ENCODE measurements at regions not wholly inside any gene's neighbourhood (a gene's known extent, or its start where the extent isn't known, plus 50 kb on each side); places are given as distances from the start of the nearest gene placed in this dataset.

DNA sequence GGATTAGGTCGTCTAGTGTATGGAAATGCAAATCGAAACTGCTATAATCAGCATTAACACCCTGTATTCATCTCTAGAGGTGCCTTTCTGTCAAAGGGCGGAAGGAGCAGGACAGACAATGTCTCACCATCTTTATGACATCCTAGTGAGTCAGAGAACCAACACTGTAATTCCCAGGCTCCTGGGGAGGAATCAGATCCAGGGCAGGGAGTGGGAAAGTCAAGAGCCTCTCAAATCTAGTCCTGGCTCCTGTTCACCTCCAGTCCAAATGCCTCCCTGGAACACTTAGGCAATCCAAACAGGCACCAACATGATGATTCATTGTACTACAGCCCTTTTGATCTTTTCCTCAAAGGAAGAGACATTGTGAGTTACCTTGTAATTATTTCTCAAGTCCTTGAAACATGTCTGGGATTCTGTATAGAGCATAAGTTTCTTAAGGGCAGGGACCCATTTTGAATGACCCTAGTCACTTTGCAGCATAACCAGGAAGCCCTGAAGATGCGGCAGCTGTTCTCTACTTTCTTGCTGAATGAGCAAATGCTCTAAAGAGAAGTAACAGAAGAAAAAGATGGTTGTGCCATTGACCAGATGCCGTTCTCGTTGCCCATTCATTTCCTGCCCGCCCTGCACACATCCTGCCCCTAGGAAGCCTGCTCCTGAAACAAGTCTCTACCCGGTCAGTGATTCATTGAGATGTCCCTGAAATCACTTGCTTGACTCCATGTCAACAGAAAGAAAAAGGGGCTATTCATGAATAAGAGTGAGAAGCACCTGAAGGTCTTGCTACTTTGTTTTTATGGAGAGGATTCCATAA, 112.8 kb upstream of the JARID2 start:
- Mint-ChIP-seq H3K9me3 (no peaks in the 10 kb centered on the region), H3K4me3 (no peak overlapping the region), H3K4me1 (peaks cover 0 to 6% (median 0%) of the 10 kb centered on the region in 4 donors), H3K27ac (peak overlapping the region in 1 of 10 donors; percentile 22), H3K36me3 (no peaks in the 10 kb centered on the region), H3K27me3 (no peaks in the 10 kb centered on the region)
- no peak for ATAC-seq
- POLR2A ChIA-PET = no interaction called here
- no peak for DNase-seq

DNA sequence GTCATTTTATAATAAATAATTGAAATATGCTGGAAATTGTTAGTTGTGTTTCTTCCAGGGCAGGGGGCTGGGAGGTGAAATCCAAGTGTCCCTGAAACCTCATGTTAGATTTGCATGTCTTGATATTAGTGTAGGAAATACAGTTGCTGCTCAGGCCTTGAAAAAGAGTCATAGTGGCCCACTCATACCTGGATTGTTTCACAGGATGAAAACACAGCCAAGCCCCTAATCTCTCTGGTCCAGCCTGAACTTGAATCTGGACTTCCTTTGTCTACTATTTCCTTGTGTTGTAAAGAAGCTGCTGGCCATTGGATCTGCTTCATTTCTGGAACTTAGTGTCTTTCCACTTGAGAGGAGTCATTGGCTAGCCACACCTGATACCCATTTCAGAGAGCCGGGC, 108.8 kb upstream of the JARID2 start:
- POLR2A ChIA-PET = no interaction called here
- H3K27me3 Mint-ChIP-seq = peaks cover 0 to under 1% (median 0%) of the 10 kb centered on the region in 5 donors
- no peak overlapping the region for H3K4me3 Mint-ChIP-seq
- H3K4me1 Mint-ChIP-seq = no peaks in the 10 kb centered on the region
- no peaks in the 10 kb centered on the region for H3K36me3 Mint-ChIP-seq
- no peaks in the 10 kb centered on the region for H3K9me3 Mint-ChIP-seq
- no peak overlapping the region for H3K27ac Mint-ChIP-seq
- DNase-seq (no peak), ATAC-seq (no peak)

DNA sequence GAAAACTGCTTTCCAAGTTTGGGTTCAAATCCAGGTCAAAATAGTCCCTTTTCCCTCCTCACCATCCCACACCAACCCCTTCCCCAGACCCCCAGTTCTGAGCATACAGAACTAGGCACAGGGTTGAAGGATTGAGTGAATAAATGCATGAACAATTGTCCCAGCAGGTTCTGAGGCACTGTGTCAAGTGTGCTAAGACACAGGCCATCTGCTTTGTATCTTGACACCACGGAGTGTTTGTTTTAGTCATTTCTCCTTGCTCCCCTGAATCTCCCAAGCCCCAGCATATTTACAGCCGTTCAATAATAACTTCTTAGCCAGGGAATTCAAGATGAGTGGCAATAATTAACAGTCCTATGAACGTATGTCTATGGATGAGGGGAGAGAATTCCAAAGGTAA, 102.8 kb upstream of the JARID2 start:
- DNase-seq (no peak), ATAC-seq (no peak)
- Mint-ChIP-seq H3K27ac (no peak overlapping the region), H3K9me3 (no peaks in the 10 kb centered on the region), H3K36me3 (no peaks in the 10 kb centered on the region), H3K4me3 (no peak overlapping the region), H3K27me3 (peaks cover 0 to 8% (median 6%) of the 10 kb centered on the region in 5 donors), H3K4me1 (peaks cover 0 to 2% (median 0%) of the 10 kb centered on the region in 4 donors)
- POLR2A ChIA-PET = no interaction called here

DNA sequence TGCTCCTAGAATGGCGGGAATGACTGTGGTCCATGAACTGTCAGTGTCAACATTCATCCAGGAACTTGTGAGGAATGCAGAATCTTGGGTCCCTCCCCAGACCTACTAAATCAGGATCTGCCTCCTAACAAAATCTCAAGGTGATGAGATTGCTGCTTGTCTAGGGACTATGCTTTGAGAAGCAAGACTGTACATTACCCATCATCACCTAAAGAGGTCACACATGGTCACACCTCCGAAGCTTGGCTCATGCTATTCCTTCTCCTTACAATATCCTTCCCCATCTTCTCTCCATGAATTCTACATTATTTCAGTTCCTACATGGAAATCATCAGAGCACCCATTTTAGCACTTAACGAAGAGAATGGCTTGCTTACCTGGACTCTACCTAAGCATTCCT, 102.3 kb upstream of the JARID2 start:
- ATAC-seq (no peak), DNase-seq (no peak)
- peaks cover 0 to 8% (median 6%) of the 10 kb centered on the region in 5 donors for H3K27me3 Mint-ChIP-seq
- peaks cover 0 to 2% (median 0%) of the 10 kb centered on the region in 4 donors for H3K4me1 Mint-ChIP-seq
- POLR2A ChIA-PET = no interaction called here
- H3K36me3 Mint-ChIP-seq = no peaks in the 10 kb centered on the region
- H3K9me3 Mint-ChIP-seq = no peaks in the 10 kb centered on the region
- peak overlapping the region in 1 of 10 donors; percentile 20 for H3K27ac Mint-ChIP-seq
- no peak overlapping the region for H3K4me3 Mint-ChIP-seq

DNA sequence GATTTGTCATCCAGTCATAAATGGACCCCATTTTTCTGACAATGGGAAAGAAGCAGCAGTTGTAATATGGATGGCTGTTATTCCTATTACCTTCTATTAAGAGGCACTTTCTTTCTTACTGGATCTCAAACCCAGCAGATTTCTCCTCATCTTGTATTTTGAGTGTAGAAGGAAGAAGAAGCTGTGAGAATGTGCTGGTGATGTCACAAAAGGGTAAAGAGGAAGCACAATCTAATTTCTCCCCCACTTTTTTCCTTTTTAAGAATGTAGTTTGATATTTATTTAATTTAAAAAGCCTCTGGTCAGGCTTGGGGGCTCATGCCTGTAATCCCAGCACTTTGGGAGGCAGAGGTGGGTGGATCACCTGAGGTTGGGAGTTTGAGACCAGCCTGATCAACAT, 100.0 kb upstream of the JARID2 start:
- ATAC-seq = no peak
- no peak overlapping the region for H3K27ac Mint-ChIP-seq
- DNase-seq = no peak
- H3K27me3 Mint-ChIP-seq = peaks cover 0 to 8% (median 6%) of the 10 kb centered on the region in 5 donors
- H3K9me3 Mint-ChIP-seq = no peaks in the 10 kb centered on the region
- H3K36me3 Mint-ChIP-seq = no peaks in the 10 kb centered on the region
- H3K4me1 Mint-ChIP-seq = peaks cover 0 to 4% (median 0%) of the 10 kb centered on the region in 4 donors
- POLR2A ChIA-PET = no interaction called here
- H3K4me3 Mint-ChIP-seq = no peak overlapping the region

DNA sequence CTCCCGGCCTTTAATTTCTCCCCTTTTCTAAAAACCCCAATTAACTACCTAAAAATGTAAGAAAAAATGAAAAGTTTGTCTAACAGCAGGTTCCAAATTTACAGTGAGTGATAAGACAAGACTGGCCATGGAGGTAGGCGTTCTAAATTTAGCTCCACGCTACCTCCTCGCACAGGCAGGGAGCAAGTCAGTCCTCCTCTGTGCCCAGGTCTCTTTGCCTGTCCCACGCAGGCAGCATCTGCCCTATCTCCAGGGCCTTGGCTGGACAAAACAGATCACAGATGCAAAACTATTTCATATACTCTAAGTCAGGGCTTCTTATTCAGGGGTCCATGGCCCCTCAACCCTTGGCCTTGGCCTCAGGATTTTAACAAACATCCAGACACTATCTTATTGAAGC, 98.0 kb upstream of the JARID2 start:
- DNase-seq = no peak
- POLR2A ChIA-PET = no interaction called here
- no peaks in the 10 kb centered on the region for H3K9me3 Mint-ChIP-seq

DNA sequence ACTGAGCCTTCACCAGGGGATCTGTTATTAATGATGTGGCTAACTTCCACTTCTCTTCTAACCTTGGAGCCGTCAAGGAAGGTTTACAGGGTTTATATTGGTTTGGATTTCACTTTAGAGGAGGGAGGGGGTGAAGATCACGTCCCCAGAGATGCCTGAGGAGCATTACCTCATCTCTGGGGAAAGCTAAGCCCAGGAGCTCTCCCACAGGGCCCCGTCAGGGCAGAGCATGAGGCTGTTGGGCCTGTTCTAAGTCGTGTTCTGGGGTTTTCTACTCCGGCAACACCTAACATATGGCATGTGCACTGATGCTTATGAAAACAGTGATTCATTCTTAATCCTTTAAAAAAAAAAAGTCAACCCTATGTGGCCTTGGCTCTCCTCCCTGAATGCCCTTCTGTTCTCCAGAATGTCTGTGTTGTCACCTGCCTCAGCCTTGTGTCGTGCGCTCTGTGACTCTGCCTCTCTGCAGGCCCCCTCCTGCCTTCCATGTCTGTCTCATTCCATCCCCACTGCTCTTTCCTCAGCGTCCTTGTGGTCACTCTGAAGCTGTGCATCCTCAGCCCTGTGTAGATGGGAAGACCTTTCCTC, 97.4 kb upstream of the JARID2 start:
- DNase-seq = no peak
- peak overlapping the region in 2 of 10 donors; percentile 53 to 55 for H3K27ac Mint-ChIP-seq
- H3K9me3 Mint-ChIP-seq = no peaks in the 10 kb centered on the region
- H3K4me3 Mint-ChIP-seq = no peak overlapping the region
- peaks cover 0 to 2% (median 2%) of the 10 kb centered on the region in 5 donors for H3K27me3 Mint-ChIP-seq
- H3K4me1 Mint-ChIP-seq = peaks cover 0 to 12% (median 0%) of the 10 kb centered on the region in 4 donors
- POLR2A ChIA-PET = no interaction called here
- H3K36me3 Mint-ChIP-seq = no peaks in the 10 kb centered on the region
- ATAC-seq = no peak

More for the DNA sequence above, 98.0 kb upstream of the JARID2 start:
- H3K4me3 Mint-ChIP-seq = no peak overlapping the region
- H3K36me3 Mint-ChIP-seq = no peaks in the 10 kb centered on the region
- H3K4me1 Mint-ChIP-seq = peaks cover 0 to 12% (median 0%) of the 10 kb centered on the region in 4 donors
- peak overlapping the region in 1 of 10 donors; percentile 55 for H3K27ac Mint-ChIP-seq
- ATAC-seq = no peak
- H3K27me3 Mint-ChIP-seq = peaks cover 0 to 6% (median 4%) of the 10 kb centered on the region in 5 donors

DNA sequence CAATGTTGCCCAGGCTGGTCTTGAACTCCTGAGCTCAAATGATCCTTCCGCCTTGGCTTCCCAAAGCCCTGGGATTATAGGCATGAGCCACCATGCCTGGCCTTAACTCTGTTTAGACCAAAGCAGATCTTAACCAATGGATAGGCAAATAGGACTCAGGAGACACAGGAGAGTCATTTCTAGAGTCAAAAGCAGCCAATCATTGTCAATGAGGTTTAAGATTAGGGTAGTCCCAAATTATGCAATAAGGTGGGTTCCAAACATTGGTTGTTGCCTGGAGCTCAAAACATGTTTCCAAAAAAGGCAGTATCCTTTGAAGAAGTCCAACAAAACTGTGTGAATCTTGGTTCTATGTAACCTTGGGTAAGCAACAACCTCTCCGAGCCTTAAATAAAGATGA, 95.7 kb upstream of the JARID2 start:
- Mint-ChIP-seq H3K9me3 (no peaks in the 10 kb centered on the region), H3K27me3 (peaks cover 0 to 2% (median 0%) of the 10 kb centered on the region in 5 donors), H3K4me1 (peaks cover 0 to 12% (median 0%) of the 10 kb centered on the region in 4 donors), H3K27ac (no peak overlapping the region), H3K36me3 (no peaks in the 10 kb centered on the region), H3K4me3 (no peak overlapping the region)
- POLR2A ChIA-PET = no interaction called here
- no peak for ATAC-seq
- DNase-seq = no peak

DNA sequence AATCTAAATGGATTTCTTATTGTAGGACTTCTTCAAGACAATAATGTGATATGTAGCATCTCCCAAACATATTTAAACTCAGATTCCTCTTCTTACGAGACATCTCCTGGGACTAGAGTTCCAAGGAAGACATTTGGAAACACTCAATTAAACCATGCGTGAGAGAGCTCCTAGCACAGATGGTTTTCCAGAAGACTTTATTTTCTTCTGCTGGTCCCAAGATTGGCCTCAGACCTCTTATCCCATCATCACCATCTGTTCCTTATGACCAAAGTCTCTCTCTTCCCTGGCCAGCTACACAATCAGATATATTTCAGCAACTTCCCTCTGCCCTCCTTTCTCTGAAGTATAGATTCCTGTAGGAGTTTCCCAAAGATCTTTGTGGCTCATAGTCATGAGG, 93.2 kb upstream of the JARID2 start:
- Mint-ChIP-seq H3K4me3 (no peak overlapping the region), H3K4me1 (peaks cover 0 to 10% (median 0%) of the 10 kb centered on the region in 4 donors), H3K9me3 (no peaks in the 10 kb centered on the region), H3K36me3 (no peaks in the 10 kb centered on the region), H3K27ac (no peak overlapping the region), H3K27me3 (peaks cover 0 to 2% (median 0%) of the 10 kb centered on the region in 5 donors)
- DNase-seq (no peak), ATAC-seq (no peak)
- POLR2A ChIA-PET = no interaction called here

DNA sequence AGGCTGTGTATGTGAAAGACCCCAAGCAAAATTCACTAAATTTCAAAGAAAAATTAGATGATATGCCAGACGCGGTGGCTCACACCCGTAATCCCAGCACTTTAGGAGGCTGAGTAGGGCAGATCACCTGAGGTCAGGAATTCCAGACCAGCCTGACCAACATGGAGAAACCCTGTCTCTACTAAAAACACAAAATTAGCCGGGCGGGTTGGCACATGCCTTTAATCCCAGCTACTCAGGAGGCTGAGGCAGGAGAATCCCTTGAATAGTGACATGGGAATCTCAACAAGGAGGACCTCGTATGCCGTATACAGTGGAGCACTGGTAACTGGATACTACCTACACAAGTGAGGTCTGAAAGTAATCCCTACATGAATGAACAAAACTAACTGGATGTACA, 92.7 kb upstream of the JARID2 start:
- Mint-ChIP-seq H3K27ac (no peak overlapping the region), H3K36me3 (no peaks in the 10 kb centered on the region), H3K4me3 (no peak overlapping the region), H3K27me3 (peaks cover 0 to 2% (median 0%) of the 10 kb centered on the region in 5 donors), H3K4me1 (peaks cover 0 to 10% (median 0%) of the 10 kb centered on the region in 4 donors), H3K9me3 (no peaks in the 10 kb centered on the region)
- no peak for DNase-seq
- no peak for ATAC-seq
- POLR2A ChIA-PET = no interaction called here

DNA sequence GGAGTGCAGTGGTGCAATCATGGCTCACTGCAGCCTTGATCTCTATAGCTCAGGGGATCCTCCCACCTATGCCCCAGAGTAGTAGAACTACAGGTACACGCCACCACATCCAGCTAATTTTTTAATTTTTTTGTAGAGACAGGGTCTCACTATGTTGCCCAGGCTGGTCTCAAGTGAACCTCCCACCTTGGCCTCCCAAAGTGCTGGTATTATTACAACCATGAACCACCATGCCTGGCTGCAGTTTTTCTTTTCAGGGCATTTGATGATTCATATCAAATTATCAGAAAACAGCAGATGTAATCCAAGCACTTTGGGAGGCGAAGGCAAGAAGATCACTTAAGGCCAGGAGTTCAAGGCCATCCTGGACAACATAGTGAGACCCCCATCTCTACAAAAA, 88.4 kb upstream of the JARID2 start:
- no peak overlapping the region for H3K4me3 Mint-ChIP-seq
- no peak for ATAC-seq
- POLR2A ChIA-PET = no interaction called here
- DNase-seq = no peak
- no peaks in the 10 kb centered on the region for H3K4me1 Mint-ChIP-seq
- no peaks in the 10 kb centered on the region for H3K9me3 Mint-ChIP-seq
- H3K36me3 Mint-ChIP-seq = no peaks in the 10 kb centered on the region
- no peaks in the 10 kb centered on the region for H3K27me3 Mint-ChIP-seq
- H3K27ac Mint-ChIP-seq = no peak overlapping the region

DNA sequence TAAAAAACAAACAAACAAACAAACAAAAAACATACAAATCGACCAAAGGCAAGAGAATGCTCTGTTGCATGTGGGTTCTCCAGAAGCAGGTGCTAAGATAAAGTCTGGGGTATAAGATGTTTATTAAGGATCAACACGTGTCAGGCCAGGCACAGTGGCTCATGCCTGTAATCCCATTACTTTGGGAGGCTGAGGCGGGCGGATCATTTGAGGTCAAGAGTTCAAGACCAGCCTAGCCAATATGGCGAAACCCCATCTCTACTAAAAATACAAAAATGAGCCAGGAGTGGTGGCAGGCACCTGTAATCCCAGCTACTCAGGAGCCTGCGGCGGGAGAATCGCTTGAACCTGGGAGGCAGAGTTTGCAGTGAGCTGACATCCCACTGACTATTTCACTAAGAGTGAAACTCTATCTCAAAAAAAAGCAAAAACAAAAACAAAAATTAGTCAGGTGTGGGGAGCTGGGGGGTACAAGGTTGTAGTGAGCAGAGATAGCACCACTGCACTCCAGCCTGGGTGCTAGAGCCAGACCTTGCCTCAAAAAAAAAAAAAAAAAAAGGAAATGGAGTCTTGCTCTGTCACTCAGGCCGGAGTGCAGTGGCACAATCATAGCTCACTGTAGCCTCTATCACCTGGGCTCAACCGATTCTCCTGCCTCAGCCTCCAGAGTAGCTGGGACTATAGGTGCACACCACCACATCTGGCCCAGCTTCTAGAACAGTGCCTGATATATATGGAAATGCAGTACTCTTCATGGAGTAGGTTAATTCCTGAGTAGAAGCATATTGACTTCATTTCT, 86.8 kb upstream of the JARID2 start:
- H3K4me3 Mint-ChIP-seq = no peak overlapping the region
- no peak for DNase-seq

DNA sequence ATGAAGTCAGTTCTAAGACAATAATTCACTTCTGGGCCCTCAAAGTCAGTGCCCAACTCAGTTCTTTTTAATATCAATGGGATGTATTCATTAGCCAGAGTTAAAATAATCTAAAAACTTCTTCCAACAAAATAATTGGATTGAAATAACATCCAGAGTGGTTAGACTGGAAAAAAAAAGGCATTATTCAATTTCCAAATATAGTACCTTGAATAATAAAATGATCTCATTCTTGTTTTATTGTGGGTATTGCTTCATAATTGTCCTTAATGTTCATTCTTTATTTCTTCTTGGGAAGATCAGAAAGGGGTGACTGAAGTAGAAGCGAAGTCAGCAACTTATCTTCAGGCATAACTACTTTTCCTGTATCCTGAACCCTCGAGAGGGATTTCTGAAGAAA, 85.1 kb upstream of the JARID2 start:
- no peak overlapping the region for H3K4me3 Mint-ChIP-seq
- H3K36me3 Mint-ChIP-seq = no peaks in the 10 kb centered on the region
- no peaks in the 10 kb centered on the region for H3K9me3 Mint-ChIP-seq
- POLR2A ChIA-PET = no interaction called here
- H3K27ac Mint-ChIP-seq = no peak overlapping the region
- no peak for DNase-seq
- H3K27me3 Mint-ChIP-seq = no peaks in the 10 kb centered on the region
- H3K4me1 Mint-ChIP-seq = no peaks in the 10 kb centered on the region
- ATAC-seq = no peak

More for the DNA sequence above, 86.8 kb upstream of the JARID2 start:
- no peaks in the 10 kb centered on the region for H3K9me3 Mint-ChIP-seq
- POLR2A ChIA-PET = interaction anchor here (0.7 kb wide), 1 partner anchor 196 kb away, joined by 3 read pairs; no protein-coding TSS in a partner anchor
- no peaks in the 10 kb centered on the region for H3K4me1 Mint-ChIP-seq
- no peaks in the 10 kb centered on the region for H3K36me3 Mint-ChIP-seq
- ATAC-seq = no peak
- H3K27ac Mint-ChIP-seq = no peak overlapping the region
- no peaks in the 10 kb centered on the region for H3K27me3 Mint-ChIP-seq

Measured in naive thymus-derived CD8-positive, alpha-beta T cell (primary cell).